Natural killer cell (primary cell): ENCODE measurements at regions not wholly inside any gene's neighbourhood (a gene's known extent, or its start where the extent isn't known, plus 50 kb on each side); places are given as distances from the start of the nearest gene placed in this dataset.

Source experiments
- ATAC-seq, 3 donors: fragments of 150-1000 bp in 2 of 3; fragments of 200-7000 bp in 1 of 3; cut with Tn5 transposase; 1 replicate in 1 of 3; 2 replicates in 2 of 3; pipeline ENCODE4 v1.10.0; 2021; ENCODE audit warnings: mild to moderate bottlenecking in 2 of 3, moderate library complexity in 2 of 3
- DNase-seq, 2 donors: peaks; one replicate each; pipeline versions ENCODE4 v3.0.0 to v3.0.0-alpha.2; 2013 to 2021; ENCODE audit warnings: mixed read lengths in 1 of 2
- H3K27ac ChIP-seq: one replicate; pipeline ENCODE4 v1.5.1; 2013; ENCODE audit warnings: mild to moderate bottlenecking, low read length
- H3K27me3 ChIP-seq: one replicate; pipeline ENCODE4 v1.6.1; 2013; ENCODE audit warnings: low read length; ENCODE audit not compliant: control insufficient read depth, insufficient read depth
- H3K36me3 ChIP-seq: one replicate; pipeline ENCODE4 v1.6.1; 2013; ENCODE audit warnings: low read length; ENCODE audit not compliant: control insufficient read depth, insufficient read depth
- H3K4me1 ChIP-seq: one replicate; pipeline ENCODE4 v1.6.1; 2013; ENCODE audit warnings: low read length; ENCODE audit not compliant: control insufficient read depth, insufficient read depth
- H3K4me3 ChIP-seq: one replicate; pipeline ENCODE4 v1.5.1; 2013; ENCODE audit warnings: low read length
- H3K9me3 ChIP-seq: one replicate; pipeline ENCODE4 v1.6.1; 2013; ENCODE audit warnings: low read length; ENCODE audit not compliant: control insufficient read depth, insufficient read depth
- H3K27ac Mint-ChIP-seq, 2 donors: one replicate each; pipeline ENCODE4 v1.8.0; 2022; ENCODE audit warnings: mild to moderate bottlenecking in 2 of 2, mixed read lengths in 2 of 2, moderate library complexity in 1 of 2
- H3K27me3 Mint-ChIP-seq, 2 donors: one replicate each; pipeline ENCODE4 v1.8.0; 2022; ENCODE audit warnings: low read depth in 2 of 2, mixed read lengths in 2 of 2
- H3K36me3 Mint-ChIP-seq: one replicate; pipeline ENCODE4 v1.8.0; 2022; ENCODE audit warnings: mixed read lengths
- H3K4me1 Mint-ChIP-seq, 2 donors: one replicate each; pipeline ENCODE4 v1.8.0; 2022; ENCODE audit warnings: mixed read lengths in 2 of 2
- H3K4me3 Mint-ChIP-seq: one replicate; pipeline ENCODE4 v1.8.0; 2022; ENCODE audit warnings: mild to moderate bottlenecking, moderate library complexity, mixed read lengths
- H3K9me3 Mint-ChIP-seq, 2 donors: one replicate each; pipeline ENCODE4 v1.8.0; 2022; ENCODE audit warnings: mixed read lengths in 2 of 2
- WGBS: methylation state at CpG from one replicate; pipeline ENCODE4 v1.1.7; 2013; ENCODE audit warnings: missing lambda C conversion rate; ENCODE audit not compliant: insufficient coverage; 5-methylcytosine and 5-hydroxymethylcytosine counted together
- intact Hi-C: fragments of 100-400 bp; cut with micrococcal nuclease; formaldehyde crosslinking; loops from one replicate; pipeline ENCODE4 v1.14.2; 2022
- TF ChIP-seq, protein P1 (sequence below): fragments of 200-600 bp; IDR thresholded peaks from one replicate; pipeline ENCODE4 v1.8.0; 2022; ENCODE audit warnings: antibody characterized with exemption

DNA sequence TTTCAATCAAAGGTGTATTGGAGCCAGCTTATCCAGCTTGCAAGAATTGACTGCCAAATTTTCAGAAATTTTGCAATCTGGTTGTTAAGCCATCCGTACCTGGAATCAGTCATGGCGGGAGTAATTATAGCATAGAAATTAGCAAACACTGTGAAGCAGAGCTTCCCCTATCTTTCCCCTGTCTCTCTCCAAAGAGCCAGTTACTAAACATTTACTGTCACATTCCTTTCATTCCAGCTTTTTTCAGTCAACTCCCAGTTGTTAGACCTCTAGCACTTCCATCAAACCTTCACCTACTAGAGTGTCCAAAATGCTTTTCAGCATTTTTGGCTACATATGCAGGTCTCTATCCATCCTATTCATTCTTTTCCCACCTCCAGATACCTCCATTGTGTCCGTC is 137.4 kb downstream of the MC4R start:
- TF ChIP-seq, protein P1, sequence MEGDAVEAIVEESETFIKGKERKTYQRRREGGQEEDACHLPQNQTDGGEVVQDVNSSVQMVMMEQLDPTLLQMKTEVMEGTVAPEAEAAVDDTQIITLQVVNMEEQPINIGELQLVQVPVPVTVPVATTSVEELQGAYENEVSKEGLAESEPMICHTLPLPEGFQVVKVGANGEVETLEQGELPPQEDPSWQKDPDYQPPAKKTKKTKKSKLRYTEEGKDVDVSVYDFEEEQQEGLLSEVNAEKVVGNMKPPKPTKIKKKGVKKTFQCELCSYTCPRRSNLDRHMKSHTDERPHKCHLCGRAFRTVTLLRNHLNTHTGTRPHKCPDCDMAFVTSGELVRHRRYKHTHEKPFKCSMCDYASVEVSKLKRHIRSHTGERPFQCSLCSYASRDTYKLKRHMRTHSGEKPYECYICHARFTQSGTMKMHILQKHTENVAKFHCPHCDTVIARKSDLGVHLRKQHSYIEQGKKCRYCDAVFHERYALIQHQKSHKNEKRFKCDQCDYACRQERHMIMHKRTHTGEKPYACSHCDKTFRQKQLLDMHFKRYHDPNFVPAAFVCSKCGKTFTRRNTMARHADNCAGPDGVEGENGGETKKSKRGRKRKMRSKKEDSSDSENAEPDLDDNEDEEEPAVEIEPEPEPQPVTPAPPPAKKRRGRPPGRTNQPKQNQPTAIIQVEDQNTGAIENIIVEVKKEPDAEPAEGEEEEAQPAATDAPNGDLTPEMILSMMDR, result no peak
- ATAC-seq (no peak), DNase-seq (no peak)
- no peaks in the 10 kb centered on the region for H3K36me3 Mint-ChIP-seq
- no peak overlapping the region for H3K4me3 ChIP-seq
- no peaks in the 10 kb centered on the region for H3K9me3 ChIP-seq
- no peak overlapping the region for H3K27ac ChIP-seq
- H3K27me3 Mint-ChIP-seq, result no peaks in the 10 kb centered on the region
- no peaks in the 10 kb centered on the region for H3K36me3 ChIP-seq
- intact Hi-C loops, result no loop called here
- 92% methylated on average over 3 of the region's 3 CpGs for WGBS
- no peaks in the 10 kb centered on the region for H3K4me1 Mint-ChIP-seq
- H3K4me3 Mint-ChIP-seq, result no peak overlapping the region
- H3K27me3 ChIP-seq, result no peaks in the 10 kb centered on the region
- H3K4me1 ChIP-seq, result no peaks in the 10 kb centered on the region
- no peak overlapping the region for H3K27ac Mint-ChIP-seq
- H3K9me3 Mint-ChIP-seq, result no peaks in the 10 kb centered on the region

DNA sequence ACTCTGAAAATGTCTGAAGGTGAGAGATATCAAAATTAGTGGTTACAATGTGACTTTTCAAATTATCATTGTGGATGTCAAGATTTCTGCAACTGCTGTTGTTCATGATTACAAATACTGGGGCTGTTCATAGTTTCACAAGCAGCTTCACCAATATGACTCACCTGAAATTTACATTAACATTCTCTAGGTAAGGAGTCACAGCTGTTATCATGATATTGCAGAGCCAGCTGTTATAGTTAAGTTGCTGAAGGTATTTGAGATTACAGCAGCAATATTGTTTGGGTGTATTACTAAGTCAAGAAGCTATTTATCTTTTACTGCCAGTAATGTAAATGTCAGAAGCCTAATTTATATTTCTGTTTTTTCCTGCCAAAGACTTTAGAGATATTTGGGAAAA is 140.0 kb downstream of the MC4R start:
- Mint-ChIP-seq H3K36me3 (no peaks in the 10 kb centered on the region), H3K4me1 (no peaks in the 10 kb centered on the region)
- H3K36me3 ChIP-seq, result no peaks in the 10 kb centered on the region

DNA sequence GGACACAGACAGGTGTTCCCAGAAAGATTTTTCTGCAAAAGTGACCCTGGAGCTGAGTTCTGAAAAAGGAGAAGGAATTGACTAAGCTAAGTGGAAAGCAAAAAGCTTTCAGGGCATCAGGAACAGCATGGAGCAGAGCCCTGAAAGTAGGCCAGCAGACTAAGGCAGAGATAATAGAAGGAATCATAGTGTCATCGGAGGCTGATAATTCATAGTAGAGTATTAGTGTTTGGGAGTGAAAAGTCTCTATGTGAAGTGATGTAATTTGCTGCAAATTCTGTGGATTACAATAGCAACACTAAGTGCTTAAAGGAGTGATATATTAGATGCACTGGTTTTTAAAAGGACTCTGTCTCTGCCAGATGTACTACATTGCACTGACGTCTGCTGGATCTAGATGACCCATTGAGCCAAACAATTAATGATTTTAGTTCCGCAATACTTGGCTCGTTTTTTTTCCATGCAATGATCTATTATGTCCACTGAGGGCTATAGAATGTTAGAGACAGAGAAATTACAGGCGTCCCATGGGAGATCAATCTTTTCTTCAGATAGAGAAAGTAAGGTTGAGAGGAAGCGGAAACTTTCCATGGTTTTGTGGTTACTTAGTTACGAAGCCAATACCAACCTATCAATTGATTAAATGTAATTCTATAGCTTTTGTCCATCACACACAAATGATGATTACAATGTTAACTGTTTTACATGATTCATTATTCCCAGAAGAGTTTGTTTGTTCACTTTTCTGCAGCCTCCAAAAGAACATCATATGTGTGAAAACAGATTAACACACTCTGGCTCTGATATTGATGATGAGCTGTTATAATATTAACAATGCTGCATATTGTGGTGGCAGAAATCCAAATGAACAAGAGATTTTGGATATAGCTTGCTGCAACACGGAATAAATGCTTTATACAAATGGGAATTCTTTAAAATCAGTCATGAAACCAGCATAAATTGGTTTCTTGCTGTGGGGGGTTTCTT is 143.7 kb downstream of the MC4R start:
- H3K4me1 Mint-ChIP-seq, result no peaks in the 10 kb centered on the region
- TF ChIP-seq, protein P1, result no peak
- no peak overlapping the region for H3K4me3 Mint-ChIP-seq
- H3K27ac ChIP-seq, result no peak overlapping the region
- H3K27ac Mint-ChIP-seq, result no peak overlapping the region
- H3K9me3 Mint-ChIP-seq, result peaks cover 4 to 7% of the 10 kb centered on the region in 2 donors
- WGBS, result 86% methylated on average over 6 of the region's 8 CpGs
- H3K36me3 Mint-ChIP-seq, result peaks cover 9% of the 10 kb centered on the region
- DNase-seq (no peak), ATAC-seq (no peak)
- no peaks in the 10 kb centered on the region for H3K4me1 ChIP-seq
- intact Hi-C loops, result no loop called here
- no peaks in the 10 kb centered on the region for H3K27me3 ChIP-seq
- no peaks in the 10 kb centered on the region for H3K27me3 Mint-ChIP-seq
- H3K9me3 ChIP-seq, result peaks cover 8% of the 10 kb centered on the region
- H3K4me3 ChIP-seq, result no peak overlapping the region
- H3K36me3 ChIP-seq, result no peaks in the 10 kb centered on the region

More for the DNA sequence above, 140.0 kb downstream of the MC4R start:
- TF ChIP-seq, protein P1, result no peak
- DNase-seq (no peak), ATAC-seq (no peak)
- Histone ChIP-seq H3K9me3 (no peaks in the 10 kb centered on the region), H3K4me3 (no peak overlapping the region), H3K4me1 (no peaks in the 10 kb centered on the region), H3K27me3 (no peaks in the 10 kb centered on the region), H3K27ac (no peak overlapping the region)
- Mint-ChIP-seq H3K4me3 (no peak overlapping the region), H3K27me3 (no peaks in the 10 kb centered on the region), H3K9me3 (peaks cover 0 to 2% of the 10 kb centered on the region in 2 donors), H3K27ac (no peak overlapping the region)
- intact Hi-C loops, result no loop called here
